Activated CD8-positive, alpha-beta memory T cell treated with anti-CD3 and anti-CD28 coated beads for 48 hours (primary cell): ENCODE measurements at regions not wholly inside any gene's neighbourhood (a gene's known extent, or its start where the extent isn't known, plus 50 kb on each side); places are given as distances from the start of the nearest gene placed in this dataset.
"Not testable (repeated sequence)": the region's sequence is repeated elsewhere in the genome, so short reads cannot be mapped to it uniquely, and the experiment has no call there.

ENCODE experiments used
- DNase-seq, 3 experiments: peaks; one replicate each; pipeline ENCODE4 v3.0.0-alpha.2; 2020; ENCODE audit warnings: low read depth in 2 of 3, low spot score in 2 of 3

DNA sequence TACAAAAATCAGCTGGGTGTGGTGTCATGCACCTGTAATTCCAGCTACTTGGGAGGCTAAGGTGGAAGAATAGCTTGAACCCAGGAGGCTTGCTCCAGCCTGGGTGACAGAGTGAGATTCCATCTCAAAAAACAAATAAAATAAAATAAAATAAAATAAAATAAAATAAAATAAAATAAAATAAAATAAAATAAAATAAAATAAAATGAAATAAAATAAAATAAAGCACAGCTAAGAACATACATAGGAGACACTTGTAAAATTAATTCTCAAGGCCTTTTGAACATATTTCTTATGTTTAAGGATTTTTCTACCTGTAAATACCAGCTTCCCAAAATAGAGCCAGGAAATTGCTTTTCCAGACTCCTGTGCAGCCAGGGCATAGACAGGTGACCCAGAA lies 703.0 kb downstream of the ZPLD1 start:
- no peak for DNase-seq

DNA sequence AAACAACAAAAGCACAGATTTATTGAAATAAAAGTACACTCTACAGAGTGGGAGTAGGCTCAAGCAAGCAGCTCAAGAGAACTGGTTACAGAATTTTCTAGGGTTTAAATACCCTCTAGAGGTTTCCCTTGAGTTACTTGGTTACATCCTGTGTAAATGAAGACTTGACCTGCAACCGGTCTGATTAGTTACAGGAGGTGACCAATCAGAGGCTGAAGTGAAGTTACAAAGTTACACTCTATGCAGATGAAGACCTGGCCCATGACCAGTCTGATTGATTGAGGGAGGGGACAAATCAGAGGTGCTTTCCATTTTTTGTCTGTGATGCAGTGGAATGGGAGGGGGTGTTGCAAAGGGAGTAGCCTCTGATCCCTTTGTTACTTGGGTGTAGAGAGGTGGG lies 723.4 kb downstream of the ZPLD1 start:
- no peak for DNase-seq

- no peak for DNase-seq
These were observed 732.1 kb downstream of the ZPLD1 start for GRCh38 chr3:103166890-103167289.

GRCh38 chr3:103167850-103168249 lies 733.0 kb downstream of the ZPLD1 start:
- DNase-seq: no peak

GRCh38 chr3:103169289-103169688 lies 734.5 kb downstream of the ZPLD1 start:
- no peak for DNase-seq

DNA sequence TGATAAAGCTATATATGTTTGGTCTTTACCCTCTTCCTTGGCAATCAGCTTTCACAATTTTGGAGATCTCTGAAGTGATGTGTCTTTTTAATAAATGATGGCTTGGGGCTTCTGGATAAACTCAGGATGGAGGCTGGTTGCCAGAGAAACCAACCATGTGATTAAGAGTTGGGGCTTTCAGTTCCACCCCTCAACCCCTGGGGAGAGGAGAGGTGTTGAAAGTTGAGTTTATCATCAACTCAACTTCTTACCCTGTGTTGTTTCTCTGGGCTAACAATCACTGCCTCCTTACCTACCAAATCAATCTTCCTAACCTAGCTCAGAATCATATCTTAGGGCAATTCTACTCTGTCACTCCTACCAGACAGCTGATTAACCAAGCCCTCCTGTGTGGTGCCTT lies 735.8 kb downstream of the ZPLD1 start:
- DNase-seq: no peak

DNA sequence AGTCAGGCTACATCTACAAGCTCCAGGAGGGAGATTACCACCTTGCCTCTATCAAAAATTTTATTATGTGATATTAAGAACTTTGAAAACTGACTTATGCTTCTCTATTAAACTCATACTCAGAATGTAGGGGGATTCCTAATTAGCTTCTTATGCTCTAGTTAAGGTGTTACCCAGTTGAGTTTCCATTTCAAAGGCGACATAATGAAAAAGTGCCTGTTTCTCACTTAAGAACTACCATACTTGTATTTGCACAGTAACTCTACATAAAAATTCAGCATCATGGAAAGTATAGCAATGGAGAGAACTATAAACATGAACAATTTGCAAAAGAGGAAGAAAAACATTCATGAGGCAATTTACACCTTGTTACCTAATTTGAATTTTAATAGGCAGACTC lies 739.1 kb downstream of the ZPLD1 start:
- DNase-seq: no peak

DNA sequence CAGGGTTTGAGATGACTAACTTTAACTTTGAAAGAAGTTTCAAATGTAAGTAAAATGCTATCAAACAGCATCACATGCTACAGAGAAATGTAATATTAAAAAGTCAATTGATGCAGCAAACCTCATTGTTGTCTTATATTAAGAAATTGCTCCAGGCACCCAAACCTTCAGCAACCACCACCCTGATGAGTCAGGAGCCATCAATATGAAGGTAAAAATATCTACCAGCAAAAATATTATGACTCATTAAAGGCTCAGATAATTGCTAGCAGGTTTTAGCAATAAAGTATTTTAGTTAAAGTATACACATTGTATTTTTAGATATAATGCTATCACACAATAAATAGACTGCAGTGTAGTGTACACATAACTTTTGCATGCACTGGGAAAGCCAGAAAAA lies 746.3 kb downstream of the ZPLD1 start:
- DNase-seq: no peak

GRCh38 chr3:103184772-103185171 lies 750.0 kb downstream of the ZPLD1 start:
- DNase-seq: no peak

GRCh38 chr3:103189941-103190340 lies 755.1 kb downstream of the ZPLD1 start:
- DNase-seq: no peak

- DNase-seq: no peak
These were observed 760.4 kb downstream of the ZPLD1 start for GRCh38 chr3:103195216-103195615.

GRCh38 chr3:103203441-103203840 lies 768.6 kb downstream of the ZPLD1 start:
- DNase-seq: no peak

- no peak for DNase-seq
These were observed 775.8 kb downstream of the ZPLD1 start for GRCh38 chr3:103210583-103210982.

GRCh38 chr3:103218146-103218545 lies 783.3 kb downstream of the ZPLD1 start:
- DNase-seq: no peak

DNA sequence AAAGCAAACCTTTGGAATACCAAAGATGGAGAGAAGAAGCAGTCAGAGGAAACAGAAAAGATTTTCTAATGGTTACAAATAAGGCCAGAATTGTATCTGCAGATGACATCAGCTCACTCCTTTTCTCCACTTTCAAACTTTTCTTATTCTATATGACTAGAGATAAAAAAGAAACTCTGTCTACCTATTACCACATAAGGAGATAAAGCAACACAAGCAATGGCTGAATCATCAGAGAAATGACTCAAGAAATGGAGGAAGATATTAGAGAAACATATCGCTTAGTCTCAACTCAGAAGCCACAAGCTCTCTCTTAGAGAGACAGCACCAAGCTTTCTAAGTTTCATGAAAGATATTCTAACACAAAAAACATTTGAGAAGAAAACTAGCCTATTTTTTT lies 784.0 kb downstream of the ZPLD1 start:
- DNase-seq: no peak

DNA sequence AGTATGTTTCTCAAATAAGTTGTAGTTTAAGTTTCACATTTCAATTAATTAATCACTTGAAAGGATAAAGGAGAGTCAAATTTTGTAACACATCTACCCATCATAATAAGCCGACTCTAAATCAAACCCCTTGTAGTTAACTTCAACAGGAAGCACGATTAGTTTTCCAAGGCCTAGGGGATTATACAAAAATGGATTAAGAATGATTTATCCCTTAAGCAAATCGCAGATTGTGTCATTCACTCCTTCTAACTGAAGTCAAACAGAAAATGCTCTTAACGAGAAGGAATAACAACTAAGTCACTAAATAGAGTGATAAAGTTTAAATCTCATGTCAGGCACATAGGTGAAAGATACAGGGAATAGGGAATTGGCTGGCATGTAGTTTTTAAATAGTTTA lies 792.8 kb downstream of the ZPLD1 start:
- no peak for DNase-seq

GRCh38 chr3:103247459-103247858 lies 812.6 kb downstream of the ZPLD1 start:
- no peak for DNase-seq

DNA sequence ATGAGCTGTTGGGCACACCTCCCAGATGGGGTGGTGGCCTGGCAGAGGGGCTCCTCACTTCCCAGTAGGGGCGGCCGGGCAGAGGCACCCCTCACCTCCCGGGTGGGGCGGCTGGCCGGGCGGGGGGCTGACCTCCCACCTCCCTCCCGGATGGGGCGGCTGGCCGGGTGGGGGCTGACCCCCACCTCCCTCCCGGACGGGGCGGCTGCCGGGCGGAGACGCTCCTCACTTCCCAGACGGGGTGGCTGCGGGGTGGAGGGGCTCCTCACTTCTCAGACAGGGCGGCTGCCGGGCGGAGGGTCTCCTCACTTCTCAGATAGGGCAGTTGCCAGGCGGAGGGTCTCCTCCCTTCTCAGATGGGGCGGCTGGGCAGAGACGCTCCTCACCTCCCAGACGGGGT lies 820.0 kb downstream of the ZPLD1 start:
- DNase-seq: not testable (repeated sequence)

- no peak for DNase-seq
These were observed 834.5 kb downstream of the ZPLD1 start for GRCh38 chr3:103269287-103269686.

DNA sequence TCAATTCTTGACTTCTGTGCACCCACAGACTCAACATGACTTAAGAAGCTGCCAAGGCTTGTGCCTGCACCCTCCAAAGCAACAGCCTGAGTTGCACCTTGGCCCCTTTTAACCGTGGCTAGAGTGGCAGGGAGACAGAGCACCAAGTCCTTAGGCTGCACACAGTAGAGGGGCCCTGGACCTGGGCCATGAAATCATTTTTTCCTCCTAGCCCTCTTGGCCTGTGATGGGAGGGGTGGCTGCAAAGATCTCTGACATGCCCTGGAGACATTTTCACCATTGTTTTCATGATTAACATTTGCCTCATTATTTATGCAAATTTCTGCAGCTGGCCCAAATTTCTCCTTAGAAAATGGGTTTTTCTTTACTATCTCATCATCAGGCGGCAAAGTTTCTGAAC lies 836.8 kb downstream of the ZPLD1 start:
- no peak for DNase-seq

DNA sequence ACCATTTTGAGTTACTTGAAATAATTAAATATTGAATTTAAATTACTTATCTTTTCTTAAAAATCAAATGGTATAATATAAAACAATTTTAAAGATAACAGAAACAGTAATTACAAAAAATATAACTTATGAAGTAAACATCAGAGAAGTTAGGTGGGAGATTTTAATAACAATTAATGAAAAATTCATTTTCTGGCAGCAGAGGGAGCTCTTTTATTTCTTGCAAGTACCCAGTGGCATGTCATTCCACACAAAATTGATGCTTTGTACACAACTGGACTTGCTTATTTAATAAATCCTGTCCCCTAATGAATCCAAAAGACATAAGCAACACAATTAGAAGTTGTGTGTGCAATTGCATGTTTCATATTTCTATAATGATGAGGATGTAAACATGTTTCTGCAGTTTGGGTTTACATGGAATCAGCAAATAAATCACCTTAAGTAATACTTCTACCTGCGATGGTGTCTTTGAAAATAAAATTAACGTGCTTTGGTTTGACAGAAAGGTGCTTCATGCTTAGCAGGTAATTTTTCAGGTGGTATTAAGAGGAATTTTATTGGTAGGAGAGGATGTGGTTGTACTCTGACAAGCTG lies 861.3 kb downstream of the ZPLD1 start:
- DNase-seq: no peak

GRCh38 chr3:103297502-103297901 lies 862.7 kb downstream of the ZPLD1 start:
- DNase-seq: not testable (repeated sequence)

DNA sequence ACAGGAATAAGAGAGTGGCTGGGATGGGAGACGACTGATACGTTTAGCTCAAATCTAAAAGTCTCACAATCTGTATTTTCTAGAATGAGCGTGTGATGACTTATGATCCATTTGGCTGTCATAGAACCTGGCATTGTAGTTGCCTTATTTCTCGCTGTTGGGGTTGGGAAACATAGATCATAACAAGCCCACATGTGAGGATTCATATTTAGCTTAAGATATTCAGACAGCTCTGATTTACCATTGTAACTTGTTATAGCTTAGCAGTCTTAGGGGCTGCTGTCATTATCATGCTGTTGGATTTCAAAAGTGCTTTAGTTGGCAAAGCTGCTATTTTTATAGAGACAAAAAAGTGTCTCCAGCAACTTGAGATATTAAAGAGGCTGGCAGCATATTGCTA lies 871.3 kb downstream of the ZPLD1 start:
- DNase-seq: no peak

GRCh38 chr3:103308921-103309320 lies 874.1 kb downstream of the ZPLD1 start:
- DNase-seq: no peak
